IPS DF 4.7 (cell line): ENCODE measurements at regions not wholly inside any gene's neighbourhood (a gene's known extent, or its start where the extent isn't known, plus 50 kb on each side); places are given as distances from the start of the nearest gene placed in this dataset.

ENCODE experiments used
- DNase-seq: peaks from one replicate; pipeline ENCODE4 v3.0.0-alpha.2; 2013; ENCODE audit warnings: low spot score; ENCODE audit errors: extremely low read depth

GRCh38 chr18:34637094-34637801 is 72.8 kb upstream of the DTNA start:
- DNase-seq = no peak

GRCh38 chr18:34639687-34640086 is 70.4 kb upstream of the DTNA start:
- no peak for DNase-seq

- no peak for DNase-seq
Measured at GRCh38 chr18:34640276-34640675, 69.8 kb upstream of the DTNA start.

- DNase-seq = no peak
Measured at GRCh38 chr18:34643989-34644388, 66.1 kb upstream of the DTNA start.

- DNase-seq = peak; percentile 91
Measured at GRCh38 chr18:34647251-34647650, 62.8 kb upstream of the DTNA start.

GRCh38 chr18:34648269-34648985 is 61.7 kb upstream of the DTNA start:
- DNase-seq = no peak

- no peak for DNase-seq
Measured at GRCh38 chr18:34649080-34649479, 61.0 kb upstream of the DTNA start.

- DNase-seq = no peak
Measured at GRCh38 chr18:34650121-34650545, 60.0 kb upstream of the DTNA start.

GRCh38 chr18:34651586-34652369 is 58.3 kb upstream of the DTNA start:
- DNase-seq = no peak

- no peak for DNase-seq
Measured at GRCh38 chr18:34655131-34655530, 55.0 kb upstream of the DTNA start.

GRCh38 chr18:34657860-34658500 is 52.1 kb upstream of the DTNA start:
- no peak for DNase-seq

GRCh38 chr18:34659579-34660517 is 50.2 kb upstream of the DTNA start:
- DNase-seq = peak; percentile 90
